Embryonic facial prominence (tissue), 1 donor: ENCODE measurements at regions not wholly inside any gene's neighbourhood (a gene's known extent, or its start where the extent isn't known, plus 50 kb on each side); places are given as distances from the start of the nearest gene placed in this dataset.

ENCODE experiments used
- DNase-seq: peaks from one replicate; pipeline ENCODE4 v3.0.0-alpha.2; 2016; ENCODE audit errors: extremely low spot score

- no peak for DNase-seq
These were observed 107.0 kb downstream of the DDIT4L start for GRCh38 chr4:100083289-100083688.

GRCh38 chr4:100082852-100083251 is 107.4 kb downstream of the DDIT4L start:
- no peak for DNase-seq

- no peak for DNase-seq
These were observed 108.8 kb downstream of the DDIT4L start for GRCh38 chr4:100081491-100081890.

GRCh38 chr4:100079264-100079663 is 111.0 kb downstream of the DDIT4L start:
- DNase-seq: no peak

GRCh38 chr4:100076753-100077152 is 113.5 kb downstream of the DDIT4L start:
- DNase-seq: no peak

- no peak for DNase-seq
These were observed 114.6 kb downstream of the DDIT4L start for GRCh38 chr4:100075486-100076270.

GRCh38 chr4:100075056-100075455 is 115.2 kb downstream of the DDIT4L start:
- DNase-seq: no peak

GRCh38 chr4:100071506-100071905 is 118.8 kb downstream of the DDIT4L start:
- no peak for DNase-seq

GRCh38 chr4:100070868-100071267 is 119.4 kb downstream of the DDIT4L start:
- no peak for DNase-seq

GRCh38 chr4:100069207-100069606 is 119.1 kb upstream of the H2AZ1 start:
- no peak for DNase-seq

GRCh38 chr4:100067255-100067654 is 117.2 kb upstream of the H2AZ1 start:
- DNase-seq: no peak

GRCh38 chr4:100063355-100063754 is 113.3 kb upstream of the H2AZ1 start:
- DNase-seq: no peak

GRCh38 chr4:100062921-100063320 is 112.8 kb upstream of the H2AZ1 start:
- DNase-seq: no peak

GRCh38 chr4:100061835-100062234 is 111.8 kb upstream of the H2AZ1 start:
- DNase-seq: no peak

- no peak for DNase-seq
These were observed 110.8 kb upstream of the H2AZ1 start for GRCh38 chr4:100060765-100061416.

- DNase-seq: no peak
These were observed 109.4 kb upstream of the H2AZ1 start for GRCh38 chr4:100059467-100059866.

GRCh38 chr4:100056701-100057100 is 106.6 kb upstream of the H2AZ1 start:
- no peak for DNase-seq

GRCh38 chr4:100054071-100054470 is 104.0 kb upstream of the H2AZ1 start:
- DNase-seq: no peak

- no peak for DNase-seq
These were observed 99.8 kb upstream of the H2AZ1 start for GRCh38 chr4:100049872-100050271.

- no peak for DNase-seq
These were observed 92.6 kb upstream of the H2AZ1 start for GRCh38 chr4:100042711-100043110.

- no peak for DNase-seq
These were observed 92.2 kb upstream of the H2AZ1 start for GRCh38 chr4:100042235-100042634.

- DNase-seq: no peak
These were observed 91.6 kb upstream of the H2AZ1 start for GRCh38 chr4:100041646-100042045.

GRCh38 chr4:100034023-100034664 is 84.1 kb upstream of the H2AZ1 start:
- no peak for DNase-seq
